ENCODE measurements at regions not wholly inside any gene's neighbourhood (a gene's known extent, or its start where the extent isn't known, plus 50 kb on each side); places are given as distances from the start of the nearest gene placed in this dataset.

DNA sequence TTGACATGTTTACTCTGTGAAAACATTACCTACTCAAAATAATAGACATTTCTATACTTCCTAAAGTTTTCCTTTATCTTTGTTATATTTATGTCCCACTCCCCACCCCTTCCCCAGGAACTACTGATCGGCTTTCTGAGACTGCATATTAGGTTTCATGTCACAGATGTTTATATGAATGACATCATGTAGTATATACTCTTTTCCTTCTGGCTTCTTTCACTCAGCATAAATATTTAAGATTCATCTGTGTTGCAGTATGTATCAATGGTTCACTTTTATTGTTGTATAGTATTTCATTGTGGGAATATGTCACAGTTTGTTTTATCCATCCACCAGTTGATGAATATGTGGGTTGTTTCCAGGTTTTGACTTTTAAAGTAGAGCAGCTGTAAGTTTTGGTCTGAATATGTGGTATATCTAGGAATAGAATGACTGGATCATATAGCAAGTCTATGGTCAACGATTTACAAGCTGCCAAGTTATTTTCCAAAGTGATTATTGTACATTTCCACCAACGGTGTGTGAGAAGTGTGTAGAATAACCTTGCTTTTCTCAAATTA is 73.8 kb upstream of the CAV2 start:
- no peak for DNase-seq

DNA sequence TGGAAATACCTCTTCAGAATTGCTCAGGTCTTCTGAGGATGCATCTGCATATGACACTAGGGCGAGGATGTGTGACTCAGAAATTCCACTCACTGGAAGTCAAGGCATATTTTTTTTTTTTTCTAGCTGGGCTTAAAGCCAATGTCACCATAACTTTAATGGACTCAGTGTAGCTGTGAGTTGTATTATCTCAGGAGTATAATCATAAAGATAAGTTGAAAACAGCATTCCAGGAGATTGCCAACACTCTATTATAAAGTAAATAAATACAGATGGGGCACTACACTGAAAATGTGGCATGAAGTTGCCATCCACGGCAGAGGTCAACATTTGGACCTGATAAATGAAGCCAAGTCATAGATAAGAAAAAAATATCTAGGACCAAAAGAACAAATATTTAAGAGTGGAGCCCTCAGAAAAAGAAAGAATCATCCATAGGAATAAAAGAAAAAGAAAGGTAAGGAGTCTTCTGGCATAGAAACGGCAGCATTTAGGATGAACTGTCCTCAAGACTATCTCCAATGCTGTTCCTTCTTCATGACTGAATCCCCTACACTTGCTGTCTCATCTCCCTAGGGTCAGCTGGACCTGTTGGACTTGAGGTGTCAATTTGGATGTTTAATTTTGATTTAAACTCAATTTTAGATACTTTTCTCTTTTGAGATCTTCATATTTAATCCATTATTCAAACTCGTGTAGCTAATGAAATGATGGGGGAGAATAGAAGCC is 72.9 kb upstream of the CAV2 start:
- no peak for DNase-seq

DNA sequence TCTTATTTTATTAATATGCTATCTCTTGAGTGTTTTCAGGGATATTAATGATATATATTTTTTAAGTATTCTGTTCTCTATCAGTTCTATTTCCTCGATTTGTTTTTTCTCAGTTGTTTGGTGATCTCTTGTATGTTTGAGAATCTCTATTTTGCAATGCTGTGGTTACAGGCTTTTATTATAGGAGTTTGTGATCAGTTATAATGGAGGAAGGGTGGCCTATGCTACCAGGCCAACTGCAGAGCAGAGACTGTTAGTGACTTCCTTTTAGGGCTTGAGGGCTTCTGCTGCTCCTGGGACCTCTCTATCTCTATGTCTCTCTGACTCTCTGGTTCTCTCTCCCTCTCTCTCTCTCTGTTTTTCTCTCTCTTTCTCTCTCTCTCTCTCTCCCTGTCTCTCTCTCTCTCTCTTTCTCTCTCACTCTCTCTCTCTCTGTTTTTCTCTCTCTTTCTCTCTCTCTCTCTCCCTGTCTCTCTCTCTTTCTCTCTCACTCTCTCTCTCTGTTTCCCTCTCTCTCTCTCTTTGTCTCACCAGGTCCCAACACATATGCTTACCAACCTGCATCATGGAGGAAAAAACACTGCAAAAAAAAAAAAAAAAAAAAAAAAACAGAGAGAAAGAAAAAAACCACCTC is 69.4 kb upstream of the CAV2 start:
- no peak for DNase-seq

DNA sequence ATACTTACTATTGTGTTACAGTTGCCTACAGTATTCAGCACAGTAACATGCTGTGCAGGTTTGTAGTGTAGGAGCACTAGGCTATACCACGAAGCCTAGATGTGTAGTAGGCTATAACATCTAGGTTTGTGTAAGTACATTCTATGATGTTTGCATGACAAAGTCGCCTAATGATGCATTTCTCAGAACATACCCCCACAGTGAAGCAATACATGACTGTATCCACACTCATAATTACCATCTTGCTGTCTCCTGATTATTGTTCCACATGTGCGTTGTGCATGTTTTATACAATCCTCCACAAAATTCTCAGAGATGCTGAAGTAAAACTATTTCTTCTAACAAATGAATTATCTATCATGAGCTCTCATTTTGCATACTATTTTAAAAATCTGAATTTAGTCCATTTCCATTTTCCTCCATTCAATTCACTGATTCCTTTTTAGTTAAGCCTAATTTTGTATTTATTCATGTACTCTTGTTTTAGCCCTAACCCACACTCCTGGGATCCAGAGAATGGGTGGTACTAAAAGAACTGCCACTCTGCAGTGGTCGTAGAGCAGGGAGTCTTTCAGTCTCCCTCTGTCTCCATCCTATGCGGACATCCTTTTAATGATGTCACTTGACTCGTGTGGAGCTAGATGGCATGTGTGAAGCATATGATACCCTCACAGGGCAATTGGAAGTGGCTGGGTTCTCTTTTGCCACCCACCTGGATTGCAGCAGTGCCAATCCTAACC is 67.6 kb upstream of the CAV2 start:
- no peak for DNase-seq

DNA sequence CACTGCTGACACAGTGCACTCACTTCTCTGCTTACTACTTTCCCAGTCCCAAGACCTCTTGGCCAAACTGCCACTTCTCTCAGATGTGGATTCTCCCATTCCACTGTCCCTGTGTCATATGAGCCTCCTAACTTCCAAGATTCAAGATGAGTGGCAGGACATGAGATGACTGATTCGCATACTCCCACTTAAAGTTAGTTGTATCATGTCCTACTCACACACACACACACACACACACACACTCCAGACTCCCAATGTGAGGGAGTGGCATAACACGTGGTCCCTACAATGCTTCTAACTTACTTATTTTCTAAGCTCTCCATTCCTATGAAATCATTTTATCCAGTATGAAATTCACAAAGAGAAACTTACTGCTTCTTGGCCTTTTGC is 67.0 kb upstream of the CAV2 start:
- no peak for DNase-seq

DNA sequence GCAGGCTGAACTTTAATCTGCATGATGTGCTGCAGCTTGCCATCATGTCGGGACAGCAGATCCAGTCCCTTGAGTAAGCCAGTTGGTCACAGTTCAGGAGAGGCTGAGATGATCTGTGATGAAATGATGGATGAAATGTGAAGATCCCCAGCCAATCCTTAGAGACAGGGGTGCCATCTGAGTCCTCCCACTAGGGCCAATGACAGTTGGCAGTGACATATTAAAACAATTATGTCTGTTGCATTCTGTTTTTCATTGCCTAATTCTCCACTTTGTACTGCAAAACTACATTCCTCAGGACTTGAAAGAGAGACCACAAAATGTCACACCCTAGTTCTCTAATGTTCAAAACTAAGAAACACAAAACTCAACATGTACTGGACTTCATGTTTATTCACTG is 66.3 kb upstream of the CAV2 start:
- no peak for DNase-seq

DNA sequence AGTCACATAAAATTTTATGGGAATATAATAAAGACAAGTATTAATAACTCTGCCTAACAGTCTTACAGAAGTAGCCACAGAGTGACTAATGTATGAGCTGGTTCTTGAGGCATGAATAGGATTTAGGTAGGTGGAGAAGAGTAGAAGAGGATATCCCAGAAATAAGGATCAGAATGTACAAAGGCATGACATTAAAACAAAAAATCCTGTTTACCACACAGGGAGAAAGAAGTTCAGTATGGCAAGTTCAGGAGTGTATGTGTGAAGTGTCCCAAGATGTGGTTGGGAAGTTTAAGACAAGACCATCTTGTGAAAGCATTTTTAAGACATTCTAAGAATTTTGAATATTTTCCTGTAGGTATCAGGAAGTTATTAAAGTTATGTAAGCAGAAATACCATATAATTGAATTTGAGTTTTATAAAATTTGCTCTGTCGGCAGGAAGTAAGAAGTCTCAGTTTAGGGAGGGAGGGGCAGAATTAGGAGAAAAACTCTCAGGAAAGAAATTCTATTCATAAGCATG is 64.7 kb upstream of the CAV2 start:
- DNase-seq = no peak

DNA sequence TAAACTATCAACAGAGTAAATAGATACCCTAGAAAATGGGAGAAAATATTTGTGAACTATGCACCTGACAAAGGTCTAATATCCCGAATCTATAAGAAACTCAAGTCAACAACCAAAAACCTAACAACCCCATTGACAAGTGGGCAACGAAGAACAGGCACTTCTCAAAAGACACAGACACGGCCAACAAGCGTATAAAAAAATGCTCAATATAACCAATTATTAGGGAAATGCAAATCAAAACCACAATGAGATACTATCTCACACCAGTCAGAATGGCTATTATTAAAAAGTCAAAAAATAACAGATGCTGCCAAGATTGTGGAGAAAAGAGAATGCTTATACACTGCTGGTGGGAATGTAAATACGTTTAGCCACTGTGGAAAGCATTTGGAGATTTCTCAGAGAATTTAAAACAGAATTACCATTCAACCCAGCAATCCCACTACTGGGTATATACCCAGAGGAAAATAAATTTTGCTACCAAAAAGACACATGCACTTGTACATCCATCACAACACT is 63.2 kb upstream of the CAV2 start:
- no peak for DNase-seq

DNA sequence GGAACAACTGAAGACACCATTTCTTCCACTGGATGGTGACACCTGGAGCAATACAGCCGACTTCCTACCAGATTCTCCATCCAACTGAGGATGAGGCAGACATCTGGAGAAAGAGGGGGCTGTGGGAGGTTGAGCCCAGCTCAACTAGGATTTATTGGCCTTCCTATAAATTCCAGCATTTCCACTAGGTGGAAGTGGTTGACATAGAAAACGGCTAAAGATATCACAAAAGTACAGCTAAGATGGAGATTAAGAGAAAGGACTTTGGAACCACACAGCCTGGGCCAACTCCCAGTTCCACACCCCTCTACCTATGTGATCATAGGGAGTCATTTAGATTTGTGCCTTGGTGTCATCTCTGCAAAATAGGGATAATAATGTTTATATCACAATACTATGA is 61.3 kb upstream of the CAV2 start:
- no peak for DNase-seq

DNA sequence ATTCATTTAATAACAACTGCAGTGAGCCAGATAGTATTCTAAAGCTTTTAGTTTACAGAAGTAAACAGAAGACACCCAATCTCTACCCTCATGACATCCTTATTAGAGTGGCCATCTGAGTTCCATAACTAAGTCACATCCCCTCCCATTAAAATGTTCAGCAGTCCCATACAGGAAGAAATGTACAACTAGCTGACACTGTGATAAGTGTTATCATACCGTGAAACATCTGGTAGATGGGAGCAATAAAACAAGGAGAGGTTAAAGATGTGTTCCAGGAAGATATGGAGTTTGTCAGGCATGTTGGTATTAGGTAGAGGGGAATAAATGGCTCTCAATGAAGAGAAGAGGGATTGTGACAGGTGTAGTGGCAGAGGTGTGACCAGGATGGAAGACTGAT is 60.5 kb upstream of the CAV2 start:
- DNase-seq = no peak

DNA sequence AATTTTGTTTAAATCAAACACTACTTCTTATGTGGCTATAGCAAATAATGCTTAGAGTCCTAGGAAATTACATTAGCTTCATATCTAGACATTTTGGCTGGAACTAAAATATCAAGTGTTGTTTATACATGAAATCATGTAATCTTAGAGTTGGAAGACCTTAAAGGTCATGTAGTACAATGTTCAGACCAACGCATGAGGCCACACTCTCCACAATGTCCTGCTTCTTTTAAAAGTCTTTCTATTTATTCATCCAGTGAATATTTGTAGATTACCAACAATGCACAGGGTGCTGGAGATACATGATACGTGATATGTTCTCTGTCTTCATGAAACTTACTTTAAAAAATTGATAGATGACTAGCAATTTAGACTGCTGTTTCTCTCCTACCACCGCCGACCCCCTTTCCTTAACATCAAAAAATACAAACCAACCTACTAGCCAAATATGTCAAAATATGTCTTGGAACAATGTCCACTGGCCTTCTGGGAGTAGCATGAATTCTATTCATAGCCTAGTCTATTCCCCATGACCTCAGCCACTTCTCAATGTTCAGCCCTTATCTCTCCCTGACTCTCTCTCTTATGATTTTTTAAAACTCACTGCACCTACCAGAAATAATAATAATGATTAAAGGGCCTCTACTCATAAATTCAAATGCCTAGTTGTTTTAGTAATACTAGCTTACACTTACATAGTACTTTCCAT is 59.5 kb upstream of the CAV2 start:
- DNase-seq = no peak

DNA sequence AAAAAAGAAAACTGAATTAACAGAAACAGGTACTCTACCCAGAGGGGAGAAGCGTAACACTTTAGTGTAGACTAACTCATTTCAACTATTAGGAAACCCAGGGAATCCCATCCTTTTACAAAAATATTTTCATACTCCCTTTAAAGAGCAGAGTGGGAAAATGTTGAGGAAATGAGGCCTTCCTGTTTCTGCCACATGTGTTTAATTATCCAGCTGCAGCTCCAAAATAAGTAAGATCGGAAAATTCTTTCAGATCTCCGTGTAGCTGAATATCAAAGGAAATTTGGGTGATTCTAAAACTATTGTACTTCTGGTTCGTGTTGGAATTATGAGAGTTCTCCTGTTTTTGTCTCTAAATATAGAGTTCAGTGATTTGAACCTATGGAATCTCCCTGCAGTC is 58.0 kb upstream of the CAV2 start:
- DNase-seq = no peak

DNA sequence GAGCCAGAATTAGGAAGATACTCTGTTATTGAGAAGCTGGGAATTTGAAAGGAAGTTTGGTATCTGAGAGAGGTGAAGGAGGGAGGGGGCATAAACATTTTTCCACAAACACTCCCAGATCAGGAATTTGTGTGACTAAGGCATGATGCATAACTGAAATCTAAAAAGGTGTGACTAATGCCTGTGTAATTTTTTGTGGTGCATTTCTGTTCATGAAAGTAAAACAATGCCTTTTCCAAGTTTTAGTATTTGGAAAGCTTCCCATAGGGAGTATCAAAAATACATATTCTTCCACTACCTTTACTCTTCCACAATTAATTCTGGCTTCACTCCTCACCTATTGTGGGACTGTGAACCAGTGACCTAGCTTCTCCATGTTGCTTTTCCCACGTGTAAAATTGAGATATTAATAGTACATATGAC is 56.4 kb upstream of the CAV2 start:
- no peak for DNase-seq

DNA sequence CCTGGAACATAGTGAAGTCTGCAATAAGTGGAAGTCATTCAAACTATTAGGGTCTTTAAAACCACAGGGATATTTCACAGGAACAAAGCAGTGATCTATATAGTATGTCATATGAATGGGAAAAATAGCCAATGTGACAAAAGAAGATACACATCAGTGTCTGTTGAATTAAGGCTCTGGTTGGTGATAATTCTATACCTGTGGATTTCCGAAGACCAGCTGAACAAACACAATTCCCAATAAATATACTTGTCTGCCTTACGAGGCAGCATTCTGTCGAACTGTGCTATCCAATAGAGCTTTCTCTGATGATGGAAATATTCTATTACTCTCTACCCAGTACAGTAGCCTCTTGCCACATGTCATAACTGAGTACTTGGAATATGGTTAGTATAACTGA is 55.9 kb upstream of the CAV2 start:
- DNase-seq = no peak

DNA sequence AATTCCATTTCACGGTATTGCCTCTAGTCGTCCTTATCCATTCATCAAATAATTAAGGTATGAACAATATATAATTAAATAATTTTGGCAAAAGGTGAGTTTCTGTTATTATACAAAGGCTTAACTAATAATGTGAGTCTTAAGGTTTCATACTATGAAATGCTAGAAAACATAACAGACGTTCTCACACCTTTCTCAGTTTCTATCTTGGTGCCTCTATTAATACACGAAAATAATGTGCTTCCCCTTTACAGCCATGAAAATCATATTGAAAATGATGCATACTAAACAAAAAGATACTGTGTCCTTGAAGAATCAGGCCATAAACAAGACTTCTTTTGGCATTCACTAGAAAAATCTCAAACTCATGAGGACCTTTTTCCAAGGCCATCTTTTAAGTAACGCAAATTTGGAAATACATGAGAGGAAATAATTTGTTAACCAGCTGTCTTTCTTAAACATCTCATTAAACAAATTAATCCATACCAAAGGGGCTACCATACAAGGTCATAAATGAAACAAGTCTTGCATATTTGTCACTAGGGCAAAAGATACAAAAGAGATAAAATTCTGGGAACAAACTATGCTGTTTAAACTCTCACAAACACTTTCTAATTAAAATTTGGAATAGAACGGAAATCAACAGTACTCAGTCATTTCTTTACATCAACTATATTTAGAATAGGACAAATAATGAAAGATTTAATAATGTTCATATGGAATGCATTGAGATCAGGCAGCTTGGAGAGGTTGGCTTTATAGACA is 53.9 kb upstream of the CAV2 start:
- DNase-seq = no peak

DNA sequence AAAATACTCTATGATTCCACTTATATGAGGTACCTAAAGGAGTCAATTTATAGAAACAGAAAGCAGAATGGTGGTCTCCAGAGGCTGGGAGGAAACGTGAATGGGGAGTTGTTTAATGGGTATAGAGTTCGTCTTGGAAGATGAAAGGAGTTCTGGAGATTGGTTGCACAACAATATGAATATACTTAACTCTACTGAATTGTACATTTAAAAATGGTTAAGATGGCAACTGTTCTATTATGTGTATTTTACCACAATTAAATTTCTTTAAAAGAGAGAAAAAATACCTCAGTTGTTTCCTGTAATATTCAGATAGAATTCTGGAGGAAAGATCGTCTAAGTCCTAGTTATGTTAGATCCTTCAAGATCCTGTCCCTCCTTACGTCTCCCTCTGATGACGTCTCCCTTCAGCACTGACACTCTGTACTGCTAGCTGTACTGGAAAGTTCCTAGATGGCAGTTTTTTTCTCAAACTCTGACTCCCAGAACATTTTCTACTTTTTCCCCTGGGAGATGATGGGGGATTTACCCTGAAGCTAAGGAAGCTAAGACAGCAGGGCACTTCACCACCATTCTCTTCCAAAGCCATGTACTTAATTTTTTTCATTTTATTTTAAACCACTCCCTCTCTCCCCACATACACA is 53.2 kb upstream of the CAV2 start:
- no peak for DNase-seq

DNA sequence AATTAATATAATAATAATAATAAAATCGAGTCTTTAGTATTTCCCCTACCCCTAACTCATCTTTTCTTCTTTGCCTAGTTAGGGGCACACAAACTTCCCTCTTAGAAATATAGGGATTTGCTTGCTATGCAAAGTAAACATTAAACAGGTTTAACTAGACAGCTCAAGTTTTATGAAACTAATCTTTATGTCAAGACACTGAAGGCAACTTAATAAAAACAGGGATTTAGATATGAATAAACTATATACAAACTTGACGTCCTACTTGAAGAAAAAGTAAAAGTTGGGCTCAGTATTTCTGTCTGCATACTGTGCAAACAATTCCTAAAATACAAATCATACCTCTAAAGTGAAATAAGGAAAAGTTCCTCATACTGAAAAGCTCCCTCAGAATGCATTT is 52.1 kb upstream of the CAV2 start:
- no peak for DNase-seq

DNA sequence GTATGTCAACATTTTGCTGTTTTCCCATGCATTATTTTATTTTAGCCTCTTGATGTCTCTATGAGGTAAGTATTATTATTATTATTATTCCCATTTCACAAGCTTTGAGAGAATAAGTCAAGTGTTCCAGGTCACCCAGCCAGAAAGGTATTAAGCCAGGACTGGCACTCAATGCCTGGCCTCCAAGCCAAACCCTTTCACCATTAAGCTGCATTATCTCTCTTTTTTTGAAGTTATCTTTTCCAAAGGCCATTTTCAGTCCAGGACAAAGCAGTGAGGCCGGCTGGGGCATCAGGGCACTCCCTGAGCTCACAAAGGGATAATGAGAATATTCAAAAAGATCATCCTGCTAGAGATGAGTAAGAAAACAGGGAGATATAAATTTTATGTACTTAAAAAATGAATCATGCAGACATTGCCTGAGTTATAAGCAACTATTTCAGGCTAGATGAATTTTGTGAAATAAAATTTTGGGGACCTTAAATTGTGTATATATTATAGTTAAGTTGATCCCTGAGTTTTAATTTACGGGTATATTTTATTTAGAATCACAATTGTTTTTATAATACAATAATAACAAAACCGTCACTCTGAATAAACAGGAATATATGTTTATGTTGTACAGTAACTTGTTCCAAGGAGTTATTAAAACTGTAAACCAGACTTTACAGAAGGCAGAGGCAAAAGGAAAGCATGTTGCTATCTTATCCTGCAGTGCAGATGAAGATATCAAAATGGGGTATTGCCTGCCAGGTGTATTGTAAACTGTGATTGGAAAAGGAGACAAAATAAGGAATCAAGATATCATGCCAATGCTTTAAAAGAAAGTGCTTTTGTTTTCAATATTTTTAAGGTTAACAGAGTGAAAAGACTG is 51.3 kb upstream of the CAV2 start:
- DNase-seq = no peak

DNA sequence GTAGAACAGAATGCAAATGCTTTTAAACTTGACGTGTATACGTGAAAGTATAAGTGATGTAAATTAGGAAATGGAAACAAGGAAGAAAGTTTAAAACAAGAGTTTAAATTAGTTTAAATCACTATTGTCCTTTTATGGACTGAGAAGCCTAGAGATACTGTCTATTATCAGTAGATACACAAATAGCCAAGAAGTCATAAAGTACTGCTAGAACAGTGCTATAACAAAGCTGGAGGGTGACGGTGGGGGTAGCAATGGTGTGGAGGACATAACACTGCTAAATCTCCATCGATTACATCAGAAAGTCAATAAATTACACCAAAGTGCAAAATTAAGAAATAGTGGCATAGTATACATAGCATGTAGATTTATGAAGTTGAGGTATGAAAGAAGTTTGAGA is 50.1 kb upstream of the CAV2 start:
- DNase-seq = no peak
